Keratinocyte (primary cell): ENCODE measurements at regions not wholly inside any gene's neighbourhood (a gene's known extent, or its start where the extent isn't known, plus 50 kb on each side); places are given as distances from the start of the nearest gene placed in this dataset.

Source experiments
- DNase-seq: peaks from one replicate; pipeline ENCODE4 v3.0.0-alpha.2; 2011; ENCODE audit warnings: low read depth, missing footprints, low spot score
- FAIRE-seq: peaks from 2 replicates; lab custom pipeline; 2011; peaks lifted over from hg19 to GRCh38; lab: Jason Lieb, UNC
- H2AFZ ChIP-seq: 2 replicates; pipeline ENCODE4 v1.6.0; 2012; ENCODE audit warnings: low read length, control low read depth, inconsistent platforms; ENCODE audit not compliant: control insufficient read depth
- H3K27ac ChIP-seq: 2 replicates; pipeline ENCODE4 v1.5.1; 2011; ENCODE audit warnings: low read length; ENCODE audit not compliant: control insufficient read depth, insufficient read depth
- H3K27me3 ChIP-seq: 3 replicates; pipeline ENCODE4 v1.6.0; 2011; ENCODE audit warnings: low read length; ENCODE audit not compliant: control insufficient read depth, insufficient read depth; ENCODE audit errors: extremely low read depth
- H3K36me3 ChIP-seq, 2 experiments: 2 replicates in 1 of 2; 3 replicates in 1 of 2; pipeline ENCODE4 v1.5.1; 2011; ENCODE audit warnings: low read length in 2 of 2, mild to moderate bottlenecking in 1 of 2; ENCODE audit not compliant: control insufficient read depth in 2 of 2, insufficient read depth in 2 of 2; ENCODE audit errors: extremely low read depth in 1 of 2
- H3K4me1 ChIP-seq: 3 replicates; pipeline ENCODE4 v1.5.1; 2011; ENCODE audit warnings: low read length; ENCODE audit not compliant: control insufficient read depth, insufficient read depth; ENCODE audit errors: extremely low read depth
- H3K4me2 ChIP-seq: 3 replicates; pipeline ENCODE4 v1.6.0; 2011; ENCODE audit warnings: low read depth, low read length; ENCODE audit not compliant: control insufficient read depth, insufficient read depth; ENCODE audit errors: extremely low read depth
- H3K4me3 ChIP-seq, 3 experiments: fragments of 200-600 bp in 1 of 3; sonication (generic) in 1 of 3; 2 replicates in 2 of 3; 3 replicates in 1 of 3; pipeline ENCODE4 v1.5.1; 2011 to 2016; ENCODE audit warnings: low read length in 3 of 3, mild to moderate bottlenecking in 3 of 3, control low read depth in 2 of 3, inconsistent platforms in 1 of 3, low read depth in 1 of 3, mixed read lengths in 1 of 3, mixed run types in 1 of 3, moderate library complexity in 1 of 3; ENCODE audit not compliant: control insufficient read depth in 2 of 3, insufficient read depth in 2 of 3; ENCODE audit errors: extremely low read depth in 1 of 3
- H3K79me2 ChIP-seq: 2 replicates; pipeline ENCODE4 v1.6.0; 2012; ENCODE audit warnings: low read length; ENCODE audit not compliant: control insufficient read depth, insufficient read depth
- H3K9ac ChIP-seq: 3 replicates; pipeline ENCODE4 v1.6.0; 2011; ENCODE audit warnings: low read length; ENCODE audit not compliant: control insufficient read depth, insufficient read depth; ENCODE audit errors: extremely low read depth
- H3K9me1 ChIP-seq: 3 replicates; pipeline ENCODE4 v1.6.0; 2011; ENCODE audit warnings: low read length; ENCODE audit not compliant: control insufficient read depth, insufficient read depth; ENCODE audit errors: extremely low read depth
- H3K9me3 ChIP-seq: 2 replicates; pipeline ENCODE4 v1.5.1; 2012; ENCODE audit warnings: low read depth, low read length; ENCODE audit not compliant: control insufficient read depth
- H4K20me1 ChIP-seq: 3 replicates; pipeline ENCODE4 v1.6.0; 2011; ENCODE audit warnings: low read length; ENCODE audit not compliant: control insufficient read depth, insufficient read depth; ENCODE audit errors: extremely low read depth
- EZH2 ChIP-seq: IDR thresholded peaks from one replicate; pipeline ENCODE4 v1.6.1; 2012; ENCODE audit warnings: inconsistent platforms, mild to moderate bottlenecking, low read length, moderate library complexity
- dilution Hi-C: fragments of 300-500 bp; cut with MboI; formaldehyde crosslinking; loops from one replicate; pipeline ENCODE4 v1.7.0; 2020; ENCODE audit warnings: low sequenced_read_pairs; ENCODE audit not compliant: extremely low pct_ligation_motif_present
- TF ChIP-seq, protein P1 (sequence below), 3 experiments: IDR thresholded peaks in 1 of 3; conservative IDR thresholded peaks in 1 of 3; optimal IDR thresholded peaks in 1 of 3; 2 replicates in 2 of 3; 3 replicates in 1 of 3; pipeline versions ENCODE3 to v1.5.1; 2011; ENCODE audit warnings: low read length in 3 of 3, mild to moderate bottlenecking in 3 of 3, moderate library complexity in 2 of 3, control low read depth in 1 of 3, inconsistent platforms in 1 of 3; ENCODE audit not compliant: insufficient read depth in 2 of 3; ENCODE audit errors: extremely low read depth in 1 of 3

- H3K9ac ChIP-seq = no peak overlapping the region
- no peaks in the 10 kb centered on the region for H3K36me3 ChIP-seq
- dilution Hi-C loops = no loop called here
- no peaks in the 10 kb centered on the region for H4K20me1 ChIP-seq
- H3K27ac ChIP-seq = no peak overlapping the region
- no peaks in the 10 kb centered on the region for H3K9me1 ChIP-seq
- TF ChIP-seq, protein P1, sequence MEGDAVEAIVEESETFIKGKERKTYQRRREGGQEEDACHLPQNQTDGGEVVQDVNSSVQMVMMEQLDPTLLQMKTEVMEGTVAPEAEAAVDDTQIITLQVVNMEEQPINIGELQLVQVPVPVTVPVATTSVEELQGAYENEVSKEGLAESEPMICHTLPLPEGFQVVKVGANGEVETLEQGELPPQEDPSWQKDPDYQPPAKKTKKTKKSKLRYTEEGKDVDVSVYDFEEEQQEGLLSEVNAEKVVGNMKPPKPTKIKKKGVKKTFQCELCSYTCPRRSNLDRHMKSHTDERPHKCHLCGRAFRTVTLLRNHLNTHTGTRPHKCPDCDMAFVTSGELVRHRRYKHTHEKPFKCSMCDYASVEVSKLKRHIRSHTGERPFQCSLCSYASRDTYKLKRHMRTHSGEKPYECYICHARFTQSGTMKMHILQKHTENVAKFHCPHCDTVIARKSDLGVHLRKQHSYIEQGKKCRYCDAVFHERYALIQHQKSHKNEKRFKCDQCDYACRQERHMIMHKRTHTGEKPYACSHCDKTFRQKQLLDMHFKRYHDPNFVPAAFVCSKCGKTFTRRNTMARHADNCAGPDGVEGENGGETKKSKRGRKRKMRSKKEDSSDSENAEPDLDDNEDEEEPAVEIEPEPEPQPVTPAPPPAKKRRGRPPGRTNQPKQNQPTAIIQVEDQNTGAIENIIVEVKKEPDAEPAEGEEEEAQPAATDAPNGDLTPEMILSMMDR (optimal IDR thresholded peaks at IDR 0.05 in 1 of 3, IDR thresholded peaks at IDR 0.05 in 1 of 3, conservative IDR thresholded peaks at IDR 0.05 in 1 of 3; ENCODE audit: extremely low read depth in 1 of 3, insufficient read depth in 2 of 3, low read length in 3 of 3) = no peak
- TF ChIP-seq EZH2 = no peak
- H3K27me3 ChIP-seq = no peaks in the 10 kb centered on the region
- no peaks in the 10 kb centered on the region for H3K79me2 ChIP-seq
- FAIRE-seq (no peak), DNase-seq (no peak)
- no peaks in the 10 kb centered on the region for H3K9me3 ChIP-seq
- no peak overlapping the region for H3K4me3 ChIP-seq
- no peak overlapping the region for H2AFZ ChIP-seq
- no peaks in the 10 kb centered on the region for H3K4me1 ChIP-seq
- no peak overlapping the region for H3K4me2 ChIP-seq
Measured at GRCh38 chr2:22683914-22684313, 701.1 kb upstream of the KLHL29 start.

GRCh38 chr2:22690096-22690495 is 694.9 kb upstream of the KLHL29 start:
- Histone ChIP-seq H3K4me3 (no peak overlapping the region), H4K20me1 (no peaks in the 10 kb centered on the region), H3K4me2 (no peak overlapping the region), H3K9me3 (no peaks in the 10 kb centered on the region), H3K79me2 (no peaks in the 10 kb centered on the region), H3K27me3 (no peaks in the 10 kb centered on the region), H2AFZ (no peak overlapping the region), H3K36me3 (no peaks in the 10 kb centered on the region), H3K9me1 (no peaks in the 10 kb centered on the region), H3K4me1 (no peaks in the 10 kb centered on the region), H3K9ac (no peak overlapping the region), H3K27ac (no peak overlapping the region)
- dilution Hi-C loops = no loop called here
- no peak for FAIRE-seq
- TF ChIP-seq, protein P1 (optimal IDR thresholded peaks at IDR 0.05 in 1 of 3, IDR thresholded peaks at IDR 0.05 in 1 of 3, conservative IDR thresholded peaks at IDR 0.05 in 1 of 3; ENCODE audit: extremely low read depth in 1 of 3, insufficient read depth in 2 of 3, low read length in 3 of 3) = no peak
- DNase-seq = no peak
